ENCODE measurements at regions not wholly inside any gene's neighbourhood (a gene's known extent, or its start where the extent isn't known, plus 50 kb on each side); places are given as distances from the start of the nearest gene placed in this dataset.

GRCh38 chr1:193807208-193807607, 620.8 kb upstream of the B3GALT2 start:
- CTCF ChIA-PET: interaction anchor here (0.7 to 0.9 kb wide), 2 partner anchors 11 to 49 kb away, joined by 3 to 4 read pairs; no protein-coding TSS in a partner anchor
- POLR2A ChIA-PET: no interaction called here
- BruUV-seq (replicated peaks): no TSS peak

GRCh38 chr1:193806079-193807048, 620.0 kb upstream of the B3GALT2 start:
- H3K36me3 Mint-ChIP-seq (ENCODE audit: insufficient read depth, unreplicated experiment): no peaks in the 10 kb centered on the region
- TF ChIP-seq CTCF (IDR thresholded peaks at IDR 0.05; ENCODE audit: unreplicated experiment): no peak
- H3K9me3 Mint-ChIP-seq (ENCODE audit: unreplicated experiment): peaks cover 12% of the 10 kb centered on the region
- ChIA-PET CTCF (interaction anchor here (0.7 to 1.1 kb wide), 5 partner anchors 11 to 51 kb away, joined by 3 to 4 read pairs (median 3); no protein-coding TSS in a partner anchor), POLR2A (no interaction called here)
- H3K27ac Mint-ChIP-seq (ENCODE audit: low read depth, unreplicated experiment): no peak overlapping the region
- no TSS peak for BruUV-seq (replicated peaks)
- H3K4me3 Mint-ChIP-seq (ENCODE audit: unreplicated experiment): no peak overlapping the region
- no peaks in the 10 kb centered on the region for H3K4me1 Mint-ChIP-seq (ENCODE audit: insufficient read depth, unreplicated experiment)
- no peak for DNase-seq (ENCODE audit: unreplicated experiment)
- intact Hi-C loops (cut with micrococcal nuclease): no loop called here
- H3K27me3 Mint-ChIP-seq (ENCODE audit: insufficient read depth, unreplicated experiment): no peaks in the 10 kb centered on the region

More at GRCh38 chr1:193807208-193807607, 620.8 kb upstream of the B3GALT2 start:
- Mint-ChIP-seq H3K27me3 (ENCODE audit: insufficient read depth, unreplicated experiment) (no peaks in the 10 kb centered on the region), H3K9me3 (ENCODE audit: unreplicated experiment) (peaks cover 10% of the 10 kb centered on the region), H3K27ac (ENCODE audit: low read depth, unreplicated experiment) (no peak overlapping the region), H3K4me3 (ENCODE audit: unreplicated experiment) (no peak overlapping the region), H3K4me1 (ENCODE audit: insufficient read depth, unreplicated experiment) (no peaks in the 10 kb centered on the region), H3K36me3 (ENCODE audit: insufficient read depth, unreplicated experiment) (no peaks in the 10 kb centered on the region)
- no peak for TF ChIP-seq CTCF (IDR thresholded peaks at IDR 0.05; ENCODE audit: unreplicated experiment)
- intact Hi-C loops (cut with micrococcal nuclease): no loop called here
- DNase-seq (ENCODE audit: unreplicated experiment): no peak

GRCh38 chr1:193799948-193800690, 613.7 kb upstream of the B3GALT2 start:
- TF ChIP-seq CTCF (IDR thresholded peaks at IDR 0.05; ENCODE audit: unreplicated experiment): no peak
- peak; percentile 6 for DNase-seq (ENCODE audit: unreplicated experiment)
- no peak overlapping the region for H3K27ac Mint-ChIP-seq (ENCODE audit: low read depth, unreplicated experiment)
- peaks cover 12% of the 10 kb centered on the region for H3K9me3 Mint-ChIP-seq (ENCODE audit: unreplicated experiment)
- no peaks in the 10 kb centered on the region for H3K27me3 Mint-ChIP-seq (ENCODE audit: insufficient read depth, unreplicated experiment)
- no peaks in the 10 kb centered on the region for H3K36me3 Mint-ChIP-seq (ENCODE audit: insufficient read depth, unreplicated experiment)
- BruUV-seq (replicated peaks): no TSS peak
- CTCF ChIA-PET: interaction anchor here (0.6 kb wide), 2 partner anchors 207 to 553 kb away, joined by 3 read pairs; no protein-coding TSS in a partner anchor
- intact Hi-C loops (cut with micrococcal nuclease): no loop called here
- POLR2A ChIA-PET: no interaction called here
- H3K4me3 Mint-ChIP-seq (ENCODE audit: unreplicated experiment): no peak overlapping the region
- H3K4me1 Mint-ChIP-seq (ENCODE audit: insufficient read depth, unreplicated experiment): peaks cover 6% of the 10 kb centered on the region

GRCh38 chr1:193799371-193799770, 613.0 kb upstream of the B3GALT2 start:
- Mint-ChIP-seq H3K9me3 (ENCODE audit: unreplicated experiment) (peaks cover 12% of the 10 kb centered on the region), H3K36me3 (ENCODE audit: insufficient read depth, unreplicated experiment) (no peaks in the 10 kb centered on the region), H3K4me3 (ENCODE audit: unreplicated experiment) (no peak overlapping the region), H3K27me3 (ENCODE audit: insufficient read depth, unreplicated experiment) (no peaks in the 10 kb centered on the region), H3K27ac (ENCODE audit: low read depth, unreplicated experiment) (no peak overlapping the region), H3K4me1 (ENCODE audit: insufficient read depth, unreplicated experiment) (peaks cover 6% of the 10 kb centered on the region)
- TF ChIP-seq CTCF (IDR thresholded peaks at IDR 0.05; ENCODE audit: unreplicated experiment): no peak
- intact Hi-C loops (cut with micrococcal nuclease): no loop called here
- DNase-seq (ENCODE audit: unreplicated experiment): no peak
- CTCF ChIA-PET: interaction anchor here (0.6 kb wide), 1 partner anchor 552 kb away, joined by 3 read pairs; no protein-coding TSS in a partner anchor
- BruUV-seq (replicated peaks): no TSS peak
- POLR2A ChIA-PET: no interaction called here
